NCI-H1694 (cell line): ENCODE measurements at regions not wholly inside any gene's neighbourhood (a gene's known extent, or its start where the extent isn't known, plus 50 kb on each side); places are given as distances from the start of the nearest gene placed in this dataset.

Source experiments
- DNase-seq: peaks from one replicate; lab custom pipeline; 2025; lab: John Stamatoyannopoulos, UW

GRCh38 chr14:101120641-101121507, 217.4 kb upstream of the RTL1 start:
- no peak for DNase-seq

GRCh38 chr14:101121508-101122139, 218.1 kb upstream of the RTL1 start:
- no peak for DNase-seq

GRCh38 chr14:101122237-101123141, 219.0 kb upstream of the RTL1 start:
- DNase-seq, result no peak

- DNase-seq, result no peak
Measured at GRCh38 chr14:101123618-101124510, 220.3 kb upstream of the RTL1 start.

GRCh38 chr14:101124815-101125214, 221.3 kb upstream of the RTL1 start:
- DNase-seq, result no peak

- no peak for DNase-seq
Measured at GRCh38 chr14:101125313-101125712, 221.8 kb upstream of the RTL1 start.

GRCh38 chr14:101125719-101126651, 222.5 kb upstream of the RTL1 start:
- no peak for DNase-seq

- no peak for DNase-seq
Measured at GRCh38 chr14:101126731-101127130, 223.2 kb upstream of the RTL1 start.

- DNase-seq, result no peak
Measured at GRCh38 chr14:101127224-101127623, 223.7 kb upstream of the RTL1 start.

- DNase-seq, result no peak
Measured at GRCh38 chr14:101128478-101129321, 225.2 kb upstream of the RTL1 start.

- no peak for DNase-seq
Measured at GRCh38 chr14:101129521-101130167, 226.1 kb upstream of the RTL1 start.

- no peak for DNase-seq
Measured at GRCh38 chr14:101130861-101131260, 227.3 kb upstream of the RTL1 start.

- DNase-seq, result no peak
Measured at GRCh38 chr14:101131451-101131916, 228.0 kb upstream of the RTL1 start.

- DNase-seq, result no peak
Measured at GRCh38 chr14:101132051-101132571, 228.6 kb upstream of the RTL1 start.

- DNase-seq, result no peak
Measured at GRCh38 chr14:101132588-101132987, 229.1 kb upstream of the RTL1 start.

- DNase-seq, result no peak
Measured at GRCh38 chr14:101133068-101133467, 229.5 kb upstream of the RTL1 start.

GRCh38 chr14:101134161-101134631, 230.7 kb upstream of the RTL1 start:
- no peak for DNase-seq

- DNase-seq, result no peak
Measured at GRCh38 chr14:101134851-101135433, 231.4 kb upstream of the RTL1 start.
